ENCODE measurements at regions not wholly inside any gene's neighbourhood (a gene's known extent, or its start where the extent isn't known, plus 50 kb on each side); places are given as distances from the start of the nearest gene placed in this dataset.

DNA sequence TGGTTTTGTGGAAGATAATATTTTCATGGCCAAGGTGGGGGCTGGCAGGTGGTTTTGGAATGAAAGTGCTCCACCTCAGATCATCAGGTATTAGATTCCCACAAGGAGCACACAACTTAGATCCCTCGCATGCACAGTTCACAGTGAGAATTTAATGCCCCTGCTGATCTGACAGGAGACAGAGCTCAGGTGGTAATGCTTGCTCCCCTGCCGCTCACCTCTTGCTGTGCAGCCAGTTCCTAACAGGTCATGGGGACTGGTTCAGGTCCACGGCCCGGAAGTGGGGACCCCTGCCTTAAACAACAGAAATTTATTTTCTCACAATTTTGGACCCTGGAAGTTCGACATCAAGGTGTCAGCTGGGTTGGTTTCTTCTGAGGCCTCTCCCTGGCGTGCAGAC lies 668.7 kb upstream of the ZNF608 start:
- CTCF ChIA-PET = no interaction called here
- no peaks in the 10 kb centered on the region for H3K36me3 ChIP-seq (ENCODE audit: insufficient read depth, low read length)
- no peaks in the 10 kb centered on the region for H3K4me1 Mint-ChIP-seq (ENCODE audit: low read depth)
- H3K9me3 Mint-ChIP-seq = peaks cover 2% of the 10 kb centered on the region
- TF ChIP-seq, protein P1, sequence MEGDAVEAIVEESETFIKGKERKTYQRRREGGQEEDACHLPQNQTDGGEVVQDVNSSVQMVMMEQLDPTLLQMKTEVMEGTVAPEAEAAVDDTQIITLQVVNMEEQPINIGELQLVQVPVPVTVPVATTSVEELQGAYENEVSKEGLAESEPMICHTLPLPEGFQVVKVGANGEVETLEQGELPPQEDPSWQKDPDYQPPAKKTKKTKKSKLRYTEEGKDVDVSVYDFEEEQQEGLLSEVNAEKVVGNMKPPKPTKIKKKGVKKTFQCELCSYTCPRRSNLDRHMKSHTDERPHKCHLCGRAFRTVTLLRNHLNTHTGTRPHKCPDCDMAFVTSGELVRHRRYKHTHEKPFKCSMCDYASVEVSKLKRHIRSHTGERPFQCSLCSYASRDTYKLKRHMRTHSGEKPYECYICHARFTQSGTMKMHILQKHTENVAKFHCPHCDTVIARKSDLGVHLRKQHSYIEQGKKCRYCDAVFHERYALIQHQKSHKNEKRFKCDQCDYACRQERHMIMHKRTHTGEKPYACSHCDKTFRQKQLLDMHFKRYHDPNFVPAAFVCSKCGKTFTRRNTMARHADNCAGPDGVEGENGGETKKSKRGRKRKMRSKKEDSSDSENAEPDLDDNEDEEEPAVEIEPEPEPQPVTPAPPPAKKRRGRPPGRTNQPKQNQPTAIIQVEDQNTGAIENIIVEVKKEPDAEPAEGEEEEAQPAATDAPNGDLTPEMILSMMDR (IDR thresholded peaks at IDR 0.05) = no peak
- DNase-seq (no peak), ATAC-seq (ENCODE audit: poor library complexity) (no peak)
- H3K4me3 Mint-ChIP-seq = no peak overlapping the region
- no peaks in the 10 kb centered on the region for H3K27me3 ChIP-seq (ENCODE audit: control insufficient read depth in 1 of 2, insufficient read depth in 2 of 2, low read length in 2 of 2)
- H3K9me3 ChIP-seq (ENCODE audit: control insufficient read depth in 1 of 2, insufficient read depth in 1 of 2, low read length in 2 of 2) = peaks cover 0 to 7% of the 10 kb centered on the region in 2 experiments
- H3K27ac ChIP-seq (ENCODE audit: low read depth in 1 of 2, low read length in 2 of 2) = no peak overlapping the region
- H3K36me3 Mint-ChIP-seq (ENCODE audit: low read depth) = no peaks in the 10 kb centered on the region
- H3K27ac Mint-ChIP-seq = no peak overlapping the region
- no peaks in the 10 kb centered on the region for H3K27me3 Mint-ChIP-seq
- POLR2A ChIA-PET = no interaction called here
- no peak overlapping the region for H3K4me3 ChIP-seq (ENCODE audit: low read length)
- no peaks in the 10 kb centered on the region for H3K4me1 ChIP-seq (ENCODE audit: insufficient read depth, low read length)
- intact Hi-C loops (cut with DNase I, micrococcal nuclease) = no loop called here

DNA sequence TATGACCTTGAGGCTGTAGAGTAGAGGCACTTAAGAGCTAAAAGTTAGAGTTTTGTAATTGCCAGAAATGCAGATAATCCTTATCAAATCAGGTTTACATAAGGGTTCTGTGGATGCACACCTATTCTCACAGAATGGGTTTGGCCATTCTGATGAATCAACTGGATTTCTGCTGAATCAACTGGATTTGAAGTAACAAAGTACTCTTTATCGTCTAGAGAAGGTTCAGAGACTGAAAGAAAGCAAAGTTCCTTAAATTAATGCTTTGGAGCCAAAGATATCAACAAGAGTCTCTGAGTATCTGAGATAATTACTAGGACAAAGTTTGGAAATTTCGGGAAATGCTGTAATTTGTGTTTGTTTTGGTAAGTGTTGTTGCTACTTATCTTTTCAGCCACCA lies 669.6 kb upstream of the ZNF608 start:
- CTCF ChIA-PET = no interaction called here
- no peaks in the 10 kb centered on the region for H3K4me1 ChIP-seq (ENCODE audit: insufficient read depth, low read length)
- TF ChIP-seq, protein P1 (IDR thresholded peaks at IDR 0.05) = no peak
- H3K9me3 ChIP-seq (ENCODE audit: control insufficient read depth in 1 of 2, insufficient read depth in 1 of 2, low read length in 2 of 2) = peaks cover 0 to 7% of the 10 kb centered on the region in 2 experiments
- ATAC-seq (ENCODE audit: poor library complexity) (no peak), DNase-seq (no peak)
- H3K4me3 Mint-ChIP-seq = no peak overlapping the region
- no peaks in the 10 kb centered on the region for H3K27me3 Mint-ChIP-seq
- peaks cover 2% of the 10 kb centered on the region for H3K9me3 Mint-ChIP-seq
- intact Hi-C loops (cut with DNase I, micrococcal nuclease) = no loop called here
- H3K36me3 ChIP-seq (ENCODE audit: insufficient read depth, low read length) = no peaks in the 10 kb centered on the region
- POLR2A ChIA-PET = no interaction called here
- H3K4me3 ChIP-seq (ENCODE audit: low read length) = no peak overlapping the region
- no peaks in the 10 kb centered on the region for H3K36me3 Mint-ChIP-seq (ENCODE audit: low read depth)
- no peaks in the 10 kb centered on the region for H3K4me1 Mint-ChIP-seq (ENCODE audit: low read depth)
- no peak overlapping the region for H3K27ac Mint-ChIP-seq
- H3K27ac ChIP-seq (ENCODE audit: low read depth in 1 of 2, low read length in 2 of 2) = no peak overlapping the region
- H3K27me3 ChIP-seq (ENCODE audit: control insufficient read depth in 1 of 2, insufficient read depth in 2 of 2, low read length in 2 of 2) = no peaks in the 10 kb centered on the region

DNA sequence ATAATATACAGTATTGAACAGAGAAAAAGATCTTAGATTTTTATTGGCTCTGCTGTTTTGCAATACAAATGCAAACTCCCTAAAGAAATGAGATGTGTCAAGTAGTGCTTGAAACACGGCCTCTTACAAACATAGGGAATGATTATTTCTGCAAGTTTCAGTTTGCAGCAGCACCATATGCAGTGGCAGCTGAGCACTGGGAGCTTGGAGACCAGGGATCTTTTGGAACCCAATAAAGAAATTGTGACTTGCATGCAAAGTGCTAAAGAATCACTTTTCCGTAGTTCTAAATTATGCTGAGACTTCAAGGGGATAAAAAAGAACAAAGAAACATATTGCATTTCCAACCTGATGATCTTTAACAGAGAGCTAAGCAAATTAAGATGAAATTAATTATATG lies 674.6 kb upstream of the ZNF608 start:
- Mint-ChIP-seq H3K27ac (no peak overlapping the region), H3K36me3 (ENCODE audit: low read depth) (no peaks in the 10 kb centered on the region), H3K4me3 (no peak overlapping the region), H3K4me1 (ENCODE audit: low read depth) (no peaks in the 10 kb centered on the region), H3K27me3 (no peaks in the 10 kb centered on the region), H3K9me3 (peaks cover 2% of the 10 kb centered on the region)
- ATAC-seq (ENCODE audit: poor library complexity) = no peak
- no peak overlapping the region for H3K27ac ChIP-seq (ENCODE audit: low read depth in 1 of 2, low read length in 2 of 2)
- POLR2A ChIA-PET = no interaction called here
- no peak overlapping the region for H3K4me3 ChIP-seq (ENCODE audit: low read length)
- DNase-seq = no peak
- no peaks in the 10 kb centered on the region for H3K27me3 ChIP-seq (ENCODE audit: control insufficient read depth in 1 of 2, insufficient read depth in 2 of 2, low read length in 2 of 2)
- intact Hi-C loops (cut with DNase I, micrococcal nuclease) = no loop called here
- TF ChIP-seq, protein P1 (IDR thresholded peaks at IDR 0.05) = no peak
- no peaks in the 10 kb centered on the region for H3K36me3 ChIP-seq (ENCODE audit: insufficient read depth, low read length)
- peaks cover 0 to 4% of the 10 kb centered on the region in 2 experiments for H3K9me3 ChIP-seq (ENCODE audit: control insufficient read depth in 1 of 2, insufficient read depth in 1 of 2, low read length in 2 of 2)
- H3K4me1 ChIP-seq (ENCODE audit: insufficient read depth, low read length) = no peaks in the 10 kb centered on the region
- CTCF ChIA-PET = no interaction called here

Measured in CD4-positive, alpha-beta T cell (primary cell).